OCI-LY7 (cell line): ENCODE measurements at regions not wholly inside any gene's neighbourhood (a gene's known extent, or its start where the extent isn't known, plus 50 kb on each side); places are given as distances from the start of the nearest gene placed in this dataset.

Experiments used
- BruUV-seq: library from RNA; stranded (reverse); fragments of 400-500 nt; replicated peaks from 2 replicates; lab custom pipeline; 2021; lab: Mats Ljungman, UMichigan
- CTCF ChIA-PET: fragments of 300-600 bp; sonication (Branson Sonifier 250); formaldehyde crosslinking; loops from one replicate; lab custom pipeline; 2022; ENCODE audit warnings: antibody characterized with exemption; ENCODE audit not compliant: unreplicated experiment; lab: Charles Lee
- POLR2A ChIA-PET: fragments of 300-600 bp; sonication (Branson Sonifier 250); formaldehyde crosslinking; loops from one replicate; lab custom pipeline; 2022; ENCODE audit warnings: antibody characterized with exemption; lab: Charles Lee
- DNase-seq: peaks from one replicate; pipeline ENCODE4 v3.0.0-alpha.2; 2015; ENCODE audit warnings: low spot score
- H2AFZ ChIP-seq: fragments of 200-600 bp; sonication (generic), shearing (Covaris generic); 2 replicates; pipeline ENCODE4 v1.6.1; 2014; ENCODE audit warnings: mild to moderate bottlenecking, antibody characterized with exemption, low read length, moderate library complexity
- H3K27ac ChIP-seq: fragments of 200-600 bp; sonication (generic); 2 replicates; pipeline ENCODE4 v1.5.1; 2014; ENCODE audit warnings: mixed run types, low read depth, mild to moderate bottlenecking, moderate library complexity, low read length, inconsistent platforms; ENCODE audit not compliant: poor library complexity, severe bottlenecking
- H3K36me3 ChIP-seq: fragments of 200-600 bp; sonication (generic); 2 replicates; pipeline ENCODE4 v1.6.1; 2014; ENCODE audit warnings: mild to moderate bottlenecking, antibody characterized with exemption, low read length, moderate library complexity, mixed read lengths; ENCODE audit not compliant: insufficient read depth
- H3K4me1 ChIP-seq: fragments of 200-600 bp; sonication (generic); 2 replicates; pipeline ENCODE4 v1.5.1; 2014; ENCODE audit warnings: mild to moderate bottlenecking, low read length; ENCODE audit not compliant: insufficient read depth, poor library complexity, severe bottlenecking
- H3K4me2 ChIP-seq: fragments of 200-600 bp; sonication (generic); 2 replicates; pipeline ENCODE4 v1.6.1; 2014; ENCODE audit warnings: mild to moderate bottlenecking, low read length
- H3K4me3 ChIP-seq: fragments of 200-600 bp; sonication (generic); 2 replicates; pipeline ENCODE4 v1.5.1; 2014; ENCODE audit warnings: mild to moderate bottlenecking, low read depth, low read length; ENCODE audit not compliant: poor library complexity, severe bottlenecking
- H3K79me2 ChIP-seq: fragments of 200-600 bp; sonication (generic); 2 replicates; pipeline ENCODE4 v1.6.1; 2016; ENCODE audit warnings: low read depth, mild to moderate bottlenecking, low read length, moderate library complexity, mixed read lengths; ENCODE audit not compliant: insufficient read depth
- H3K9me2 ChIP-seq: fragments of 200-600 bp; sonication (generic); 2 replicates; pipeline ENCODE4 v1.6.1; 2016; ENCODE audit warnings: mild to moderate bottlenecking, low read length, mixed read lengths; ENCODE audit not compliant: insufficient read depth
- H3K9me3 ChIP-seq: fragments of 200-600 bp; sonication (generic); 2 replicates; pipeline ENCODE4 v1.6.1; 2014; ENCODE audit warnings: mild to moderate bottlenecking, mixed run types, low read length, mixed read lengths
- H4K20me1 ChIP-seq: fragments of 200-600 bp; sonication (generic); 2 replicates; pipeline ENCODE4 v1.6.1; 2014; ENCODE audit warnings: mild to moderate bottlenecking, antibody characterized with exemption, low read length, moderate library complexity, mixed read lengths; ENCODE audit not compliant: insufficient read depth
- CTCF ChIP-seq: fragments of 200-600 bp; sonication (generic); conservative IDR thresholded peaks from 2 replicates; pipeline ENCODE4 v1.5.1; 2014; ENCODE audit warnings: mild to moderate bottlenecking, antibody characterized with exemption, low read length, moderate library complexity, mixed read lengths
- EZH2phosphoT487 ChIP-seq: fragments of 200-600 bp; sonication (generic); IDR thresholded peaks from 2 replicates; pipeline ENCODE4 v1.6.1; 2018; ENCODE audit warnings: low read depth, borderline replicate concordance, mild to moderate bottlenecking, mixed run types, antibody characterized with exemption, low read length, moderate library complexity, mixed read lengths
- intact Hi-C: fragments of 100-400 bp; cut with micrococcal nuclease; formaldehyde crosslinking; loops from one replicate; pipeline ENCODE4 v1.10.0; 2022; ENCODE audit not compliant: unreplicated experiment

- BruUV-seq = no TSS peak
- no peak overlapping the region for H3K4me3 ChIP-seq
- no peak overlapping the region for H2AFZ ChIP-seq
- H3K4me1 ChIP-seq = no peaks in the 10 kb centered on the region
- no peaks in the 10 kb centered on the region for H3K79me2 ChIP-seq
- H4K20me1 ChIP-seq = no peaks in the 10 kb centered on the region
- no peak for TF ChIP-seq EZH2phosphoT487
- H3K36me3 ChIP-seq = no peaks in the 10 kb centered on the region
- H3K27ac ChIP-seq = no peak overlapping the region
- DNase-seq = no peak
- intact Hi-C loops = no loop called here
- H3K4me2 ChIP-seq = no peak overlapping the region
- no peaks in the 10 kb centered on the region for H3K9me2 ChIP-seq
- H3K9me3 ChIP-seq = no peaks in the 10 kb centered on the region
- ChIA-PET CTCF (no interaction called here), POLR2A (no interaction called here)
These were observed 114.5 kb upstream of the DYRK2 start for GRCh38 chr12:67534046-67534445.

- no peaks in the 10 kb centered on the region for H3K36me3 ChIP-seq
- H3K27ac ChIP-seq = no peak overlapping the region
- no peaks in the 10 kb centered on the region for H3K9me2 ChIP-seq
- intact Hi-C loops = no loop called here
- no peaks in the 10 kb centered on the region for H3K79me2 ChIP-seq
- H4K20me1 ChIP-seq = no peaks in the 10 kb centered on the region
- DNase-seq = no peak
- H3K9me3 ChIP-seq = no peaks in the 10 kb centered on the region
- no peak overlapping the region for H2AFZ ChIP-seq
- POLR2A ChIA-PET = no interaction called here
- no TSS peak for BruUV-seq
- H3K4me1 ChIP-seq = no peaks in the 10 kb centered on the region
- no peak for TF ChIP-seq CTCF
- no peak for TF ChIP-seq EZH2phosphoT487
- H3K4me3 ChIP-seq = no peak overlapping the region
- CTCF ChIA-PET = no interaction called here
- no peak overlapping the region for H3K4me2 ChIP-seq
These were observed 113.9 kb upstream of the DYRK2 start for GRCh38 chr12:67534681-67535080.

GRCh38 chr12:67535176-67535575 lies 113.4 kb upstream of the DYRK2 start:
- no peak overlapping the region for H2AFZ ChIP-seq
- BruUV-seq = no TSS peak
- CTCF ChIA-PET = no interaction called here
- H3K36me3 ChIP-seq = no peaks in the 10 kb centered on the region
- H3K4me2 ChIP-seq = no peak overlapping the region
- TF ChIP-seq EZH2phosphoT487 = no peak
- TF ChIP-seq CTCF = no peak
- intact Hi-C loops = no loop called here
- H3K27ac ChIP-seq = no peak overlapping the region
- H3K4me1 ChIP-seq = no peaks in the 10 kb centered on the region
- no peaks in the 10 kb centered on the region for H4K20me1 ChIP-seq
- no peaks in the 10 kb centered on the region for H3K9me2 ChIP-seq
- no peaks in the 10 kb centered on the region for H3K9me3 ChIP-seq
- POLR2A ChIA-PET = no interaction called here
- H3K4me3 ChIP-seq = no peak overlapping the region
- no peak for DNase-seq
- no peaks in the 10 kb centered on the region for H3K79me2 ChIP-seq
